22Rv1 (cell line): ENCODE measurements at regions not wholly inside any gene's neighbourhood (a gene's known extent, or its start where the extent isn't known, plus 50 kb on each side); places are given as distances from the start of the nearest gene placed in this dataset.
A peak's percentile ranks its signal among the peaks of the same experiment; 100 is the strongest.

Source experiments
- H3K27ac ChIP-seq: fragments of 450-650 bp; 2 replicates; pipeline ENCODE4 v1.5.1; 2017
- CTCF ChIP-seq: fragments of 450-650 bp; IDR thresholded peaks from 2 replicates; pipeline ENCODE4 v1.5.1; 2017; ENCODE audit warnings: mild to moderate bottlenecking
- ZFX ChIP-seq: fragments of 450-650 bp; IDR thresholded peaks from 2 replicates; pipeline ENCODE4 v1.6.1; 2017; ENCODE audit warnings: antibody characterized with exemption, borderline replicate concordance

- TF ChIP-seq ZFX (no peak), CTCF (no peak)
- H3K27ac ChIP-seq, result no peak overlapping the region
These were observed 752.9 kb upstream of the CT83 start for GRCh38 chrX:117215683-117216082.

- TF ChIP-seq ZFX (no peak), CTCF (no peak)
- H3K27ac ChIP-seq, result no peak overlapping the region
These were observed 733.7 kb upstream of the CT83 start for GRCh38 chrX:117196481-117196880.

GRCh38 chrX:117147249-117147648 lies 684.5 kb upstream of the CT83 start:
- no peak overlapping the region for H3K27ac ChIP-seq

GRCh38 chrX:117138070-117138469 lies 675.3 kb upstream of the CT83 start:
- no peak overlapping the region for H3K27ac ChIP-seq
- no peak for TF ChIP-seq CTCF
- TF ChIP-seq ZFX, result no peak

More at GRCh38 chrX:117147249-117147648, 684.5 kb upstream of the CT83 start:
- TF ChIP-seq CTCF, result no peak

GRCh38 chrX:117134983-117135382 lies 672.2 kb upstream of the CT83 start:
- no peak overlapping the region for H3K27ac ChIP-seq
- TF ChIP-seq ZFX (no peak), CTCF (no peak)

GRCh38 chrX:117120700-117121099 lies 657.9 kb upstream of the CT83 start:
- no peak overlapping the region for H3K27ac ChIP-seq

GRCh38 chrX:117096528-117096927 lies 633.8 kb upstream of the CT83 start:
- H3K27ac ChIP-seq, result no peak overlapping the region
- TF ChIP-seq ZFX (no peak), CTCF (no peak)

More at GRCh38 chrX:117120700-117121099, 657.9 kb upstream of the CT83 start:
- TF ChIP-seq CTCF (0 out of 2 replicates have a peak, but pooled peaks have one; percentile 4), ZFX (no peak)
